Right renal cortex interstitium (tissue), 3 donors: ENCODE measurements at regions not wholly inside any gene's neighbourhood (a gene's known extent, or its start where the extent isn't known, plus 50 kb on each side); places are given as distances from the start of the nearest gene placed in this dataset.
"Not testable (repeated sequence)": the region's sequence is repeated elsewhere in the genome, so short reads cannot be mapped to it uniquely, and the experiment has no call there.

ENCODE experiments used
- DNase-seq, 3 donors: peaks; one replicate each; pipeline ENCODE4 v3.0.0-alpha.2; 2013; ENCODE audit warnings: low read depth in 3 of 3, low spot score in 2 of 3

DNA sequence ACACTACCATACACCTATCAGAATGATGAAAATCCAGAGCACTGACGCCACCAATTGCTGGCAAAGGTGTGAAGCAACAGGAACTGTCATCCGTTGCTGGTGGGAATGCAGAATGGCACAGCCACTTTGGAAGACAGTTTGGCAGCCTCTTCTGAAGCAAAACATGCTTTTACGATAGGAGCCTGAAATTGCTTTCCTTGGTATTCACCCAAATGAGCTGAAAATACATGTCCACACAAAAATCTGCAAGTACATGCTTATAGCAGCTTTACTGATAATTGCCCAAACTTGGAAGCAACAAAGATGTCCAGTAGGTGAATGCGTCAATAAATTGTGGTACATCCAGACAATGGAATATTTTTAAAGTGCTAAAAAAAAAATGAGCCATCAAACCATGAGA lies 322.8 kb upstream of the FAT1 start:
- DNase-seq: no peak

- DNase-seq: no peak
Measured at GRCh38 chr4:187059021-187059420, 335.4 kb upstream of the FAT1 start.

DNA sequence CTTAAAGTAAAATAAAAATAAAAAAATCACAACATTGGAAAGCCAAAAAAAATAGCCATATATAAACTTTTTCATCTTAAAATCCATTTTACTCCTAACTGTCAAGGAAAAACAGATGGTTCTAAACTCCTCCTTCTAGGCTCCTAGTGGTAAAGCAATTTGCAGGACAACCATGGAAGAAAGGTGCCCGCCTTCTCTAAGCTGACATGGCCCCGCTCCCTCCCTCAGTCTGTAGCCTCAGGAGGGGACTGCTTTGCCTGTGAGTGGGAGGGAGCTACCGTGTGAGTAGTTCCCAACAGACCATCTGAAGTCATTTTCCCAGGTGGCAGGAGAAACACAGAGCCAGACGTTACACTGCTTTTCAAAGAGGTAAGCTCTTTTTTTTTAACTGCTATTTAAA lies 336.2 kb upstream of the FAT1 start:
- no peak for DNase-seq

- no peak for DNase-seq
Measured at GRCh38 chr4:187060551-187060950, 336.9 kb upstream of the FAT1 start.

DNA sequence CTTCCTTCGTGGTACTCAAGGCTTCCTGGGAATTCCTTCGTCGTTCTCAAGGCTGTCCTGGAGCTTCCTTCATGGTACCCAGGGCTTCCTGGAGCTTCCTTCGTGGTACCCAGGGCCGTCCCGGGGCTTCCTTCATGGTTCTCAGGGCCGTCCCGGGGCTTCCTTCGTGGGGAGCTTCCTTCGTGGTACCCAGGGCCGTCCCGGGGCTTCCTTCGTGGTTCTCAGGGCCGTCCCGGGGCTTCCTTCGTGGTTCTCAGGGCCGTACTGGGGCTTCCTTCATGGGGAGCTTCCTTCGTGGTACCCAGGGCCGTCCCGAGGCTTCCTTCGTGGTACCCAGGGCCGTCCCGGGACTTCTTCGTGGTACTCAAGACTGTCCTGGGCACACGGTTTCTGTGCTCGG lies 339.6 kb upstream of the FAT1 start:
- DNase-seq: no peak

GRCh38 chr4:187064033-187064432 lies 340.4 kb upstream of the FAT1 start:
- no peak for DNase-seq

DNA sequence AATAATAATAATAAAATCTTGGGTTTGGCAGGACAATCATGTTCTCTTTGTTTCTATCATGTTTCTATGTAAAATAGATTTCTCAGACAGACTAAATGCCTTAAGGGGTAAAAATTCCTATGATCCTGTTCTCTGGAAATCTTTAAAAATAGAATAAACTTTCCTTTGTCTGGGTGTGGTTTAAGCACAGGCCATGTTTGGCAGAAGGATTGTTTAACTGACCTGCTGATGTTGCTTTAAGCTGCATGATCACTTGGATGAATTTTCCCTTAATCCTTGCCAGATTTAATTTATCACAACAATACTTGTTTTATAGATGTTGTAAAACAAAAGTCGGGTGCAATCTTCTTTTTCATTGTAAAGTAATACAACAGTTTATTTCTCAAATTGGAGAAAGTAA lies 341.7 kb upstream of the FAT1 start:
- no peak for DNase-seq

- no peak for DNase-seq
Measured at GRCh38 chr4:187065806-187066205, 342.1 kb upstream of the FAT1 start.

- no peak for DNase-seq
Measured at GRCh38 chr4:187069398-187069797, 345.7 kb upstream of the FAT1 start.

DNA sequence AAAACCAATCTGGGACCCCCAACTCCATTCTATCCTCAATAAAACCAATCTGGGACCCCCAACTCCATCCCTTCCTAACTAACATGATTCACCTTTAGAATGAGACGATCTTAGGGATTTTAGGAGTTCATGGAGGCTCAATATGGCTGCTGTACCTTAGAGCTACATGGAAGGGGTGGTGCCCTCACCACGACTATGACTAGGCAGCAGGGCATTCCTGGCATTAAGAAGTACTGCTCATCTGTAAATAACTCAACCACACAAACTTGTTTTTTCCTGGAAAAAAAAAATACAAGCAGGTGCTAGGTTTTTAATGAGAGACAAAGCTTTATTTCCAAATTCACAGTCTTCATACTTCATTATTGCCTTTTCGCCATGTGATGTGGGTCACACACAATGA lies 346.5 kb upstream of the FAT1 start:
- DNase-seq: no peak

DNA sequence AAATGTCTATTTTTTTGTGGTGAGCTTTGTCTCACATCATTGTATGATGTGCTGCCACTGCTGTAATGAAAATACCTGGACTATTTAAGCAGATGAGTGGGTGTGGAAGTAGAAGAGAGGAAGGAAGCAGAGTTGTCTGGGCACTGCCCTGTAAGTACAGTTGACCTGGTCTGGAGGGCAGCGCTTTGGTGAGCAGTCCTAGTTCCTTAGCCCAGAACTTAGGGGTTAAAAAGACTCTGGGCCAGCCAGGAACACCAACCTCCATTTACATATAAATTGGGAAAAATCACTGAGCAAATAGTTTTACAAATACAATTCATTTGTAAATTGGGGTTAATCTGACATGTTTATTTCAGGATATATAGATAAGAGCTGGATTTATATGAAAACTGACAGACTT lies 347.1 kb upstream of the FAT1 start:
- no peak for DNase-seq

GRCh38 chr4:187071946-187072600 lies 348.4 kb upstream of the FAT1 start:
- DNase-seq: no peak

GRCh38 chr4:187073820-187074219 lies 350.2 kb upstream of the FAT1 start:
- no peak for DNase-seq

DNA sequence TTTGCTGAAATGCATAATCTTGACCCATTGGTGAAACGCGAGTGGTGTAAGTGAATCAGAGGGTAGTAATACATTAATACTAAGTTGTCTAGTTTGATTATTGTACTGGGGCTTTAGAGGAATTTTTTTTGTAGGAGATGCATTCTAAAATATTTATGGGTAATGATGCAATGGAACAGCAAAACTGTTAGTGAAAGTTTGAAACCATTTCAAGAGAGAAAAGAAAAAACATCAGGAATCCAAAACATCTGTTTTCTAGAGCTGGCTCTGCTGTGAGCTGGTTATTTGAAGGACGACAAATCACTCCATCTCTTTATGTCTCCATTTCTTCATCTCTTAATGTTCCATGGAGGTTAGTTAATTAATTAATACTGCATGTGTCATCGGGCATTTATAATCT lies 351.9 kb upstream of the FAT1 start:
- no peak for DNase-seq

DNA sequence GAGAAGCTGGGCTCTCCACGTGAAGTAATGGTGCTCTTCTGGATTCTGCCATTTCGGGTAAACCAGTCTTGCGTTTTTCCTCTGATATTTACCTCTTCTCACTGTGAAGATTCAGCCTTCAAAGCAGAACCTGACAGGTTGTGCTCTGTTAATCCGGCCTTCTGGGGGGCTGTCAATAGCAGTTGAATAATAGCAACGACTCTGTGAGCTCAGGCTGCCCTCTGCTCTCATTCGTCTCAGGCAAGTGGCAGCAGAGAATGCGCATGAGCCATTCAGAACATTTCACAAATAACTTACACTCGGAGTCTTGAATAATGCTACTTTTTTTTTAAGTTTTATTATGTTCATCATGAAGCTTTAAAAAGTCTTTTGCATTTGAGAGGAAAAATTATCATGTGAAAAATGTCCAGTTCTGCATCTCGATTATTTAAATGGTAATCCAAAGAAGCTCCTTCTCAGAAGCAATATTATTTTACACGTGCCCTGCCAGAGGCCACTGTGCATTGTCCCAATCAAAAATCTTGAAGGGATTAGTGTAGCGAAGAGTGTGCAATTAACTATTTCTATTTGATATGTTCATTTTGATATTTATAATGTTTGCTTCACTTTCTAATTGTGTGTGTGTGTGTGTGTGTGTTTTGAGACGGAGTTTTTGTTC lies 354.2 kb upstream of the FAT1 start:
- no peak for DNase-seq

DNA sequence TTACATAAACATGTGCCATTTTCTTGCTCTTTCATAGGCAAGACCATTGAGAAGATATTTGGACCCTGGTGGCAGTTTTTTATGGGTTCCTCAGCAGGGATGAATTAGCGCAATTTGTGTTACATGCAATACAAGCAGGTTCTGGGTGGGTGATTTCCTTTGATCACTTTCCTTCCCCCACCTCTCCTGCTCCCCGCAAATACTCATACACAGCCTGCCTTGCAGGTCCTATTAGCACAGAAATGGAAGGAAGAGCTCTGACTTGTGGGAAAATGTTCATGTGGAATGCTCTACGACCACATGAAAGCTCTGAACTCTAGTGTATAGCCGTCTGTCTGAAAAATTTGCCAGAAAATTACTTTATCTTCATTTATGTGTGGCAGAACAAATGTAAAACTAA lies 361.0 kb upstream of the FAT1 start:
- no peak for DNase-seq

- DNase-seq: no peak
Measured at GRCh38 chr4:187085339-187085738, 361.7 kb upstream of the FAT1 start.

GRCh38 chr4:187086151-187086550 lies 362.5 kb upstream of the FAT1 start:
- no peak for DNase-seq

GRCh38 chr4:187088070-187088799 lies 364.6 kb upstream of the FAT1 start:
- DNase-seq: no peak

GRCh38 chr4:187090401-187090800 lies 366.7 kb upstream of the FAT1 start:
- no peak for DNase-seq

DNA sequence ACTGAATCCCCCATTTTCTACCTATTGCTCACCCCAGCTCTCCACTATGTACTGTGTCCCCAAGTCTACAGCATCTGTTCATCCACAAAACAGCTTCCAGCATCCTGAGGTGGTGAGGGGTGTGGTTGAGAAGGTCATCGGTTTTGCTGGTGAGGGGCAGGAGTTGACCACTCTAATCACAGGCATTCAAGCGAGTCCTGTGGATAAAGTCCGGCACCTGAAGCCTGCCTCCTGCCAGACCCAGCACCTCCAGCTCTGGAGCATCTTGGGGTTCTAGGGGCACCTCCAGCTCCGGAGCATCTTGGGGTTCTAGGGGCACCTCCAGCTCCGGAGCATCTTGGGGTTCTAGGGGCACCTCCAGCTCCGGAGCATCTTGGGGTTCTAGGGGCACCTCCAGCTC lies 367.2 kb upstream of the FAT1 start:
- not testable (repeated sequence) for DNase-seq

- no peak for DNase-seq
Measured at GRCh38 chr4:187094144-187094543, 370.5 kb upstream of the FAT1 start.
